ENCODE measurements at regions not wholly inside any gene's neighbourhood (a gene's known extent, or its start where the extent isn't known, plus 50 kb on each side); places are given as distances from the start of the nearest gene placed in this dataset.
"Not testable (repeated sequence)": the region's sequence is repeated elsewhere in the genome, so short reads cannot be mapped to it uniquely, and the experiment has no call there.

GRCh38 chr18:45321520-45321919 is 293.8 kb upstream of the SLC14A2 start:
- no peak for DNase-seq

- DNase-seq = no peak
These were observed 292.9 kb upstream of the SLC14A2 start for GRCh38 chr18:45322343-45322742.

- DNase-seq = no peak
These were observed 291.2 kb upstream of the SLC14A2 start for GRCh38 chr18:45324101-45324494.

GRCh38 chr18:45324495-45325113 is 290.7 kb upstream of the SLC14A2 start:
- DNase-seq = no peak

GRCh38 chr18:45325778-45326177 is 289.5 kb upstream of the SLC14A2 start:
- DNase-seq = no peak

- no peak for DNase-seq
These were observed 288.8 kb upstream of the SLC14A2 start for GRCh38 chr18:45326505-45326904.

- no peak for DNase-seq
These were observed 287.0 kb upstream of the SLC14A2 start for GRCh38 chr18:45328296-45328695.

- no peak for DNase-seq
These were observed 286.5 kb upstream of the SLC14A2 start for GRCh38 chr18:45328811-45329210.

- no peak for DNase-seq
These were observed 286.0 kb upstream of the SLC14A2 start for GRCh38 chr18:45329316-45329715.

- DNase-seq = no peak
These were observed 285.1 kb upstream of the SLC14A2 start for GRCh38 chr18:45330170-45330594.

GRCh38 chr18:45332871-45333270 is 282.4 kb upstream of the SLC14A2 start:
- DNase-seq = no peak

- no peak for DNase-seq
These were observed 281.1 kb upstream of the SLC14A2 start for GRCh38 chr18:45334191-45334590.

- DNase-seq = peak; percentile 14
These were observed 279.8 kb upstream of the SLC14A2 start for GRCh38 chr18:45335282-45336043.

GRCh38 chr18:45336448-45336847 is 278.8 kb upstream of the SLC14A2 start:
- DNase-seq = no peak

GRCh38 chr18:45337477-45337876 is 277.8 kb upstream of the SLC14A2 start:
- no peak for DNase-seq

- no peak for DNase-seq
These were observed 275.3 kb upstream of the SLC14A2 start for GRCh38 chr18:45339810-45340550.

GRCh38 chr18:45340884-45341283 is 274.4 kb upstream of the SLC14A2 start:
- no peak for DNase-seq

- DNase-seq = no peak
These were observed 273.8 kb upstream of the SLC14A2 start for GRCh38 chr18:45341454-45341853.

- DNase-seq = no peak
These were observed 273.1 kb upstream of the SLC14A2 start for GRCh38 chr18:45342166-45342565.

GRCh38 chr18:45342653-45343052 is 272.6 kb upstream of the SLC14A2 start:
- DNase-seq = no peak

- no peak for DNase-seq
These were observed 271.9 kb upstream of the SLC14A2 start for GRCh38 chr18:45343365-45343764.

GRCh38 chr18:45344680-45345079 is 270.6 kb upstream of the SLC14A2 start:
- DNase-seq = not testable (repeated sequence)

- no peak for DNase-seq
These were observed 266.3 kb upstream of the SLC14A2 start for GRCh38 chr18:45349019-45349418.

GRCh38 chr18:45349467-45349866 is 265.8 kb upstream of the SLC14A2 start:
- no peak for DNase-seq

Data from NCI-H1105 (cell line).